ENCODE measurements at regions not wholly inside any gene's neighbourhood (a gene's known extent, or its start where the extent isn't known, plus 50 kb on each side); places are given as distances from the start of the nearest gene placed in this dataset.

- TF ChIP-seq CTCF (conservative IDR thresholded peaks at IDR 0.05) = no peak
- TF ChIP-seq EZH2 (IDR thresholded peaks at IDR 0.05; ENCODE audit: low read depth) = no peak
Observed at GRCh38 chr12:93245543-93245942, 132.2 kb upstream of the NUDT4 start.
